ENCODE measurements at regions not wholly inside any gene's neighbourhood (a gene's known extent, or its start where the extent isn't known, plus 50 kb on each side); places are given as distances from the start of the nearest gene placed in this dataset.
"Not testable (repeated sequence)": the region's sequence is repeated elsewhere in the genome, so short reads cannot be mapped to it uniquely, and the experiment has no call there.

- no peak for DNase-seq
These were observed 95.6 kb downstream of the VCPKMT start for GRCh38 chr14:50020799-50021198.

DNA sequence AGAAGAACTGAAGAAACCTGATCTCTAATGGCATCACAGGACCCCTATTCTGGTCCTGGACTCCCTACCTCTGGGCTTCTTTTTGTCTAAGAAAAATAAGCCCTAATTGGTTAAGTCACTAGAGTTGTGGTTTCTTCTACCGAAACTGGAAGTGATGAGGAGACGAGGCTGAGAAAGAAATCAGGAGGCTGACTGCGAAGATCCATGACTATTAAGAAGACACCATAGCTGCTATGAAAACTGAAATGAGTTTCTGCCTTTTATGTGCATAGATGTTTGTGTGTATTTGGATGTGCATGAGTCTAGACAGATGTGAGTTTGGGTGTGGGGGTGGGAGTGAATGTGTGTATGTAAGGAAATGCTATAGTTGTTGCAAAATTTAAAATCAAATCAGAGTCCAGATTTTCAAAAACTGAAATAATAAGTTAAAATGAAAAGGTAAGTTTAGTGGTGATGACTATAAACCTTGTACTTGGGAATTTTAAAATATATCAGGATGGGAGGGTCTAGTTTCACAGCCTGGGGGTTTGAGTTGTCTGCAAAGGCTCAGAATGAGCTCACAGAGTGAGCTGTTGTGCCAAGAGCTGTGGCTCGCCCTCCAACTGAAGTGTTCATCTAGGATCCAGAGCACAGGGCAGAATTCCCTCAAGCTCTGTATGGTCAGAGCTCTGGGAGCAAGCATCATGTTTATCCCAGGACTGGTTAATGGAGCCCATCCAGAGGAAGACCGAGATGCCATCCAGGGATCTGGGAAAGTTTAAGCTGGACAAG is 94.9 kb downstream of the VCPKMT start:
- DNase-seq, result no peak

DNA sequence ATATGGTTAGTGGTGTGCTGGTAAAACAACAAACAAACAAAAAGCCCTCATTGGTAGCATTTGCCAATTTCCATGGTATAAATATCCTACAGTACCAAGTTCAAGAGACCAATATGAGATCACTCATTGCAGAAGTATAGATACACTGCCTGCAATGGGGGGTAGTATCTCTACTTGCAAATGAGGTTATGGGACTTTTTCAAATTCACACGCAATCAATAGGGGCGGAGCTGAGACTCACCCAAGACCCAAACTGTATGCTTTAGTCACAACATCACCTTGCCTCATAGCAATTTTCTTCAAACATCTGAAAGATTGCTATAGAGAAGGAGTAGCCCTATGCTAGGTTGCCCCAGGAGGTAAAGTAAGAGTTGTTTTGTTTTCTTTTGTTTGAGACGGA is 93.7 kb downstream of the VCPKMT start:
- no peak for DNase-seq

DNA sequence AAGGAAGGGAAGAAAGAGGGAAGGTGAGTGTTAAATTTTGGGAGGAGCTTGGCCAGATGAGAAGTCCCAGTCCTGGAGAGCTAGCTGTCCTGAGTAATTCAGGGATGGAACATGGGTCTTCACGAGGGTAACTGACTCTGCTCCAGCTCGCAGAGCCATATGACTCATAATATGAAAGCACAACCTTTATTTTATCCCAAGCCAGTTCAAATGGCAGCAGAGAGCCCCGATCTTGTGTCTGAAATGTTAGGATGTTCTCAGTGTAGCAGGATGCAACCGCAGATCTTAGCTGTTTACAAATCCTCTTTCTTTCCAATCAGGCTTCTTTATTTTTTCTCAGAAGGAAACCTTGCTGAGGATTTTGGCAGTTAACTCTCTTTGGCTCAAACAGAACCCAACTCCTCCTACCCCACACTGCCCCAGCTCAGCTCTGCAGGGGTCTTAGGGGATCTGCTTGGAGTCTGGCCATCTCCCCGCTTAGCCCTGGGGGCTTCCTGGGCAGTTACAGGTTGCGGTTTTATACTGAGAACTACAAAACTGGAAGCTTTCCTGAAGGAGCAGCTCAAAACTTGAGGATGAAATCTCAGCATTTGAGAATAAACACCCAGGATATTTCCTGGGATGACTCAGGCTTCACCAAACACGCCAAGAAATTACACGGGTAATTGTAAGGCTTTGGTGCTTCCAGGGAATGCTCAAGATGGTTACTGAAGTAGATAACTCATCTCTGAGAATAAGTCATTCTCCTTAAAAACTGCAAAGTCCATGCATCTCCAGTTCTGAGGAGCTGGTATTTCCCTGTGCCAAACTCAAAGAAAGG is 92.5 kb downstream of the VCPKMT start:
- DNase-seq, result no peak

DNA sequence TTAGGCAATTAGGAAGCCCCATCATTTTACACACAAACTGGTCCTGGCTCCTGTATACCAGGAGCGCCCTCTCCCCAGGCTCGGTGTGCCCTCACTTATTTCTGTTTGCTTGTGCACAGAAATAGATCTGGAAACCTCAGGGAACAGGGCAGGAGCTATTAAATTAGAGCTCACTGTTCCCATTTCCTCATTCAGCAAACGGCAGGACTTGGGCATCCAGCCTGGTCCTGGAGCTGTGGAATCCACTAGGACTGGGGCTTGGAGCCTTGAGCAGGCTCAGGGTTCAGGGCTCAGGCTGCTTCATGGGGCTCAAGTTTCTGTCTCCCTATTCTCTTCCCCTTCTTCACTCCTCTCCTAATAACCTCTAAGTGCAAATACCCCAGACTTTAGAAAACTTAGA is 91.3 kb downstream of the VCPKMT start:
- no peak for DNase-seq

DNA sequence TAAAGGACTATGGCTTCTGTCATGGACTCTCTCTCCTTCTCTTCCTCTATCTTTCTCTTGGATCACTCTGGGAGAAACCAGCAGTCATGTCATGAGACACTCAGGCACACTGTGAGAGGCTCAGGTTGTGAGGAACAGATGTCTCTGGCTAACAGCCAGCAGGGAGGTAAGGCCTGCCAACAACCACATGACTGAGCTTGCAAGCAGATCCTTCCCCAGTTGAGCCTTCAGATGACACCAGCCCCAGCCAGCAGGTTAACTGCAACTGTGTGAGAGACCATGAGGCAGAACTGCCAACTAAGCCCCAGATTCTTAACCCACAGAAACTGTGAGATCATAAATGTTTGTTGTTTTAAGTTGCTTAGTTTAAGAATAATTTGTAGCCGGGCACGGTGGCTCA is 90.6 kb downstream of the VCPKMT start:
- DNase-seq, result no peak

GRCh38 chr14:50026396-50026795 is 90.0 kb downstream of the VCPKMT start:
- no peak for DNase-seq

GRCh38 chr14:50027816-50028215 is 88.6 kb downstream of the VCPKMT start:
- no peak for DNase-seq

GRCh38 chr14:50028458-50028857 is 87.9 kb downstream of the VCPKMT start:
- DNase-seq, result no peak

DNA sequence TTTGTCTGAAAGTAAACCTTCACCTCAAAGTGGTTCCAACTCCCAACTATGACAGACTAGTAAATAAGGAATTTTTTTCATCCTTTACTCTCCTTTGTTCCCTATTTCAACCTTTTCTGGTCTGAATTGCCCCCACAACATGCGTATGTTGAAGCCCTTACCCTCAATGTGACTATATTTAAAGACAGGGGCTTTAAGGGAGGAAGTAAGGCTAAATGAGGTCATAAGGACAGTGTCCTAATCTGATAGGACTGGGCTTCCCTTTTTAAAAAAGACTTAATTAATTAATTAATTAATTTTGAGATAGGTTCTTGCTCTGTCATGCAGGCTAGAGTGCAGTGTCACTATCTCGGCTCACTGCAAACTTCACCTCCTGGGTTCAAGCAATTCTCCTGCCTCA is 86.3 kb downstream of the VCPKMT start:
- no peak for DNase-seq

DNA sequence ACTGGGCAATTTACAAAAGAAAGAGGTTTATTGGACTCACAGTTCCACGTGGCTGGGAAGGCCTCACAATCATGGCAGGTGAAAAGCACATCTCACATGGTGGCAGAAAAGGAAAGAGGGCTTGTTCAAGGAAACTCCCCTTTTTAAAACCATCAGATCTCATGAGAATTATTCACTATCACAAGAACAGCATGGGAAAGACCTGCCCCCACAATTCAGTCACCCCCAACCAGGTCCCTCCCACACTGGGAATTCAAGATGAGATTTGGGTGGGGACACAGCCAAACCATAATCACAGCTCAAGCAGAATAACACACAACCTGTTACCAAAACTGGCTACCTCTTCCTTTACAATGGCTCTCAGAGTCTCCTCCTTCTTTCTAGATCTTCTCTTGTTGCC is 85.5 kb downstream of the VCPKMT start:
- DNase-seq, result not testable (repeated sequence)

DNA sequence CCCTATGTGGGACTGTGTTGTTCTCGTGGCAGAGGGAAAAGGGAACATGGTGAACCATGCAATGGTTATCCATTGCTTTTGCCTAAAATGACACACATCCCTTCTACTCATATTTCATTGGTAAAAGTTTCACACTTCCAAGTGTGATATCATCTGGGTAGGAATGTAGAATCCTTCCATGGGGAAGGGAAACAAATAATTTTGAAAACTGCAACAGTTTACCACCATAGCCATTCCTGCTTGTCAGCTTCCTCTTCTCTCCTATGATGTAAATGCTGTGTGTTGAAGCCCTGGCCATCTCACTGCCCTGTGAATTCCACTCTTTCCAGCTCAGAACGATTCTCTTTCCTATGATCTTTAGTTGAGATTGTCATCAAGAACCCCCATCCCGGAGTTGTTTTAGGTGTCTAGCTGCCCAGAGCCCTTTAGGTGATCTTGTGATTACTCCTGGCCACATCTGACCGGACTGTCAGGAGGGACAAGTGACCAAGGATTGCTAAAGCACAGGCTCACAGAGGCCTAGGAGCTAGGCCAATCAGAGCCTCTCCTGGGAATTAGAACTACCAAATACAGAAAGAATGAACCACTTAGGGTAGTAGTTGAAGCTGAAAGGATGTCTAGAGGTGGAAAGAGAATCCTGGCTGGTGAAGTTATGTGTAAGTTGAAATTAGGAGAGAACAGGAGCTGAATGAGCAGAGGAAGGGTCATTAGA is 84.6 kb downstream of the VCPKMT start:
- DNase-seq, result no peak

DNA sequence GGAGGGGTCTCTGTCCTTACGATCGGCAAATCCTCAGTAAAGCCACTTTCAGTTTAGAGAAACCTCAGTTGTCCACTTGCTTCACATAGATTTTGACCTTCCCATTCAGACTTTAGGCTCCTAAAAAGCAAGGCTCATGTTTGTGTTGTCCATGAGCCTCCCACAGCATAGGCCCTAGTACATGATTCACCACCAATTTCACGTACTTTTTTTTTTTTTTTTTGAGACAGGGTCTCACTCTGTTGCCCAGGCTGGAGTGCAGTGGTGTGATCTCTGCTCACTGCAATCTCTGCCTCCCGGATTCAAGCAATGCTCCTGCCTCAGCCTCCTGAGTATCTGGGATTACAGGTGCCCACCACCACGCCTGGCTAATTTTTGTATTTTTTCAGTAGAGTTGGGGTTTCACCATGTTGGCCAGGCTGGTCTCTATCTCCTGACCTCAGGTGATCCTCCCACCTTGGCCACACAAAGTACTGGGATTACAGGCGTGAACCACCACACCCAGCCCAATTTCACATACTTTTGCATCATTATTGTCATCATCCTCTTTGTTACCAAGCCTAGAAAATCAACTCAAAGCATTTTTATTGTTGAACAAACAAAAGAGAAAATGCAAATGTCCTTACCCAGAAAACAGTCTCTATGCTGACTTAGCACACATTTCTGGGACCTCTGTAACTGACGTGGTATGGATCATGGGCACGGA is 83.8 kb downstream of the VCPKMT start:
- DNase-seq, result not testable (repeated sequence)

DNA sequence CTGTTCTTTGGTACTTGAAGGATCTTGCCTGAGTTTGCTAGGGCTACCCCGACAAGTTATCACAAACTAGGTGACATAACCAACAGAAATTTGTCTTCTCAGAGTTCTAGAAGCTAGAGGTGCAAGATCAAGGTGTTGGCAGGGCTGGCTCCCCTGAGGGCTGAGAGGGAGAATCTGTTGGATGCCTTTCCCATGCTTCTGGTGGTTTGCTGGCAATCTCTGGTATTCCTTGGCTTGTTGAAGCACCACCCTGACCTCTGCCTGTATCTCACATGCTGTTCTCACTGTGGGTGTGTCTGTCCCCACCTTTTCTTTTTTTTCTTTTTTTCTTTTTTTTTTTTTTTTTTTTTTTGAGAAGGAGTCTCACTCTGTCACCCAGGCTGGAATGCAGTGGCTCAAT is 81.2 kb downstream of the VCPKMT start:
- DNase-seq, result no peak

- DNase-seq, result no peak
These were observed 80.2 kb downstream of the VCPKMT start for GRCh38 chr14:50036211-50036610.

DNA sequence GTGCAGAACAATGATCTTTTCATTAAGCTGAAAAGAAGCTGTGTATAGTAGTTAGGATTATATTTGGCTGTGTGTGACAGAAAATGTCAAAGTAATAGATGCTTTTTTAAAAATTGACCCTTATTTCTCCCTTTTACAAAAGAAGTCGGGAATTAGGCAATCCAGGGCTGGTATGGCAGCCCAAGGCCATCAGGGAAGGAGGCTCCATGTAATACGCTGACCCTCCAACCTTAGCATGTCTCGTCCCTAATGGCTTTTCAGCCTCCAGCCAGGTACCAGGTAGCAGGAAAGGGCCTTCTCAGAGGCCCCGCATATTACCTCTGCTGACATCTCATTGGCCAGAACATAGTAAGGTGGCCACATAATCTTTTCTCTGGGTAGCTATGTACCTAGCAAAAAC is 79.7 kb downstream of the VCPKMT start:
- no peak for DNase-seq

GRCh38 chr14:50037240-50037639 is 79.1 kb downstream of the VCPKMT start:
- DNase-seq, result no peak

GRCh38 chr14:50037852-50038251 is 78.5 kb downstream of the VCPKMT start:
- no peak for DNase-seq

- DNase-seq, result no peak
These were observed 77.8 kb downstream of the VCPKMT start for GRCh38 chr14:50038398-50039119.

- DNase-seq, result no peak
These were observed 77.3 kb downstream of the VCPKMT start for GRCh38 chr14:50039120-50039517.

GRCh38 chr14:50039734-50040400 is 76.5 kb downstream of the VCPKMT start:
- DNase-seq, result no peak

DNA sequence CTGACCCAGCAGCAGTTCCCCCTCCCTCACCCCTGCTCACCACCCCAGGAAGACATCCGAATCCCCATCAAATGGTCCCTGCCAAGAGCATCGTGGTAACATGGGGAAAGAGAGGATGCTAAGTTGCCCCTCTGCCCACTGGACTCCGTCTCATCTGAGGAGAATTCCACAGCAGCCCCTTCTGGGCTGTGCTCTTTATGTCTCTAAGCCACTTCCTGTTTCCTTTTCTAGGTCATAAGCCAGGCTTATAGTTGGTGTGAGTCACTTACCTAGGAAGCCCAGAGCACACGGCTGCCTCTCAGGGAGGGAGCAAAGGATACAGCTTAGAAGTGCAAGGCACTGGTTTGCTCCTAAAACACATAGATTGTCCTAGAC is 76.0 kb downstream of the VCPKMT start:
- no peak for DNase-seq

Data from NCI-H187 treated with DMSO at 0.1 percent for 48 hours (cell line).